ENCODE measurements at regions not wholly inside any gene's neighbourhood (a gene's known extent, or its start where the extent isn't known, plus 50 kb on each side); places are given as distances from the start of the nearest gene placed in this dataset.

GRCh38 chr4:41322617-41323016 lies 65.9 kb downstream of the UCHL1 start:
- H3K27ac ChIP-seq (ENCODE audit: insufficient read length, low read depth, low read length), result no peak overlapping the region
- H4K91ac ChIP-seq (ENCODE audit: insufficient read length, low read depth, low read length), result no peak overlapping the region
- no peak overlapping the region for H3T11ph ChIP-seq (ENCODE audit: low read length)
- no CpG with 5 or more reads among the region's 4 CpGs for WGBS (ENCODE audit: extremely low coverage, insufficient read length, low lambda C conversion rate)
- no peak overlapping the region for H3K9ac ChIP-seq (ENCODE audit: extremely low read depth, insufficient read length, low read length)
- no peak overlapping the region for H3K4me3 Mint-ChIP-seq
- no peak overlapping the region for H2AK5ac ChIP-seq (ENCODE audit: insufficient read length, low read length)
- no peak overlapping the region for H3K56ac ChIP-seq (ENCODE audit: insufficient read length, low read depth, low read length)
- H4K20me1 ChIP-seq (ENCODE audit: control insufficient read depth, insufficient read depth, insufficient read length), result no peaks in the 10 kb centered on the region
- H2BK120ac ChIP-seq (ENCODE audit: low read depth, low read length, poor library complexity, severe bottlenecking), result no peak overlapping the region
- H3K4me1 ChIP-seq (ENCODE audit: insufficient read depth, low read length), result peaks cover 7% of the 10 kb centered on the region; the same call in 1 of the 2 replicates
- peaks cover 5 to 7% of the 10 kb centered on the region in 2 experiments; a peak in 4 of 5 replicates for H3K9me3 Mint-ChIP-seq
- H3K27me3 ChIP-seq (ENCODE audit: insufficient read depth, low read length), result no peaks in the 10 kb centered on the region
- H3K23me2 ChIP-seq (ENCODE audit: insufficient read length, low read depth, low read length, poor library complexity, severe bottlenecking), result no peaks in the 10 kb centered on the region
- H3K18ac ChIP-seq (ENCODE audit: insufficient read length, low read depth, low read length), result no peak overlapping the region
- no peak overlapping the region for H2BK15ac ChIP-seq (ENCODE audit: low read depth, low read length)
- TF ChIP-seq CTCF (conservative IDR thresholded peaks at IDR 0.05), result no peak
- H3K23ac ChIP-seq (ENCODE audit: insufficient read length, low read depth, low read length), result no peak overlapping the region
- no peak overlapping the region for H3K4ac ChIP-seq (ENCODE audit: low read depth, low read length)
- H4K5ac ChIP-seq (ENCODE audit: insufficient read length, low read depth, low read length), result no peak overlapping the region
- H3K14ac ChIP-seq (ENCODE audit: insufficient read depth, low read length), result no peak overlapping the region
- H3K36me3 Mint-ChIP-seq (ENCODE audit: insufficient read depth in 1 of 3, low read depth in 3 of 3), result peaks cover 0 to 11% (median 3%) of the 10 kb centered on the region in 3 experiments; a peak in 3 of 7 replicates
- no peak for DNase-seq
- no peaks in the 10 kb centered on the region for H3K9me3 ChIP-seq (ENCODE audit: control insufficient read depth, low read depth, low read length)
- no peak overlapping the region for H2BK12ac ChIP-seq (ENCODE audit: insufficient read length, low read depth, low read length)
- no peaks in the 10 kb centered on the region for H3K79me1 ChIP-seq (ENCODE audit: insufficient read depth, low read depth, low read length, poor library complexity, severe bottlenecking)
- H3K4me1 Mint-ChIP-seq, result peaks cover 28 to 29% of the 10 kb centered on the region in 2 experiments
- H3K4me2 ChIP-seq (ENCODE audit: insufficient read depth, insufficient read length, low read length), result no peak overlapping the region
- H3K27ac Mint-ChIP-seq, result no peak overlapping the region
- no peak overlapping the region for H2BK5ac ChIP-seq (ENCODE audit: insufficient read length, low read length)
- no peak overlapping the region for H2BK20ac ChIP-seq (ENCODE audit: low read depth, low read length, poor library complexity, severe bottlenecking)
- H4K8ac ChIP-seq (replicated peaks; ENCODE audit: insufficient read length, low read depth, low read length), result no peak overlapping the region
- no peaks in the 10 kb centered on the region for H3K79me2 ChIP-seq (ENCODE audit: insufficient read depth, low read length)
- H3K27me3 Mint-ChIP-seq (ENCODE audit: low read depth), result peaks cover 2% of the 10 kb centered on the region
- H2AFZ ChIP-seq (ENCODE audit: low read length), result no peak overlapping the region
